ENCODE measurements at regions not wholly inside any gene's neighbourhood (a gene's known extent, or its start where the extent isn't known, plus 50 kb on each side); places are given as distances from the start of the nearest gene placed in this dataset.

DNA sequence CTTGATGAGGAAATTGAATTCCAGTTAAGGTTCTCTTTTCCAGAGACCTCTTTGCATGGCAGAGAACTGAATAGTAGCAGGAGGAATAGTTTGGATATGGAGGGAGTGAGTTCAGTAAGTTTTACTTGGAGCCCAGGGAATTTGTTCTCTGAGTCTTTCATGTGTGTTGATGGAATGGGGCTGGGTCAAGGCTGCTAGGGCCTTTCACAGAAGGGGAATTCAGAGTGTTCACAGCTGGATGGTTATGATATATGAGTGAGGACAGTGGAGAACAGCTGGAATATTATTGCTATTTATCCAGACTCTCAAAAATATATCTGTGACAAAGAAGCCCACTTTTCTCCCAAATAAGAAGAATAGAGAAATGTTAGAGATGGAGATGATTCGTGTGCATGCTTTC lies 372.8 kb downstream of the PLK2 start:
- TF ChIP-seq, protein P1, sequence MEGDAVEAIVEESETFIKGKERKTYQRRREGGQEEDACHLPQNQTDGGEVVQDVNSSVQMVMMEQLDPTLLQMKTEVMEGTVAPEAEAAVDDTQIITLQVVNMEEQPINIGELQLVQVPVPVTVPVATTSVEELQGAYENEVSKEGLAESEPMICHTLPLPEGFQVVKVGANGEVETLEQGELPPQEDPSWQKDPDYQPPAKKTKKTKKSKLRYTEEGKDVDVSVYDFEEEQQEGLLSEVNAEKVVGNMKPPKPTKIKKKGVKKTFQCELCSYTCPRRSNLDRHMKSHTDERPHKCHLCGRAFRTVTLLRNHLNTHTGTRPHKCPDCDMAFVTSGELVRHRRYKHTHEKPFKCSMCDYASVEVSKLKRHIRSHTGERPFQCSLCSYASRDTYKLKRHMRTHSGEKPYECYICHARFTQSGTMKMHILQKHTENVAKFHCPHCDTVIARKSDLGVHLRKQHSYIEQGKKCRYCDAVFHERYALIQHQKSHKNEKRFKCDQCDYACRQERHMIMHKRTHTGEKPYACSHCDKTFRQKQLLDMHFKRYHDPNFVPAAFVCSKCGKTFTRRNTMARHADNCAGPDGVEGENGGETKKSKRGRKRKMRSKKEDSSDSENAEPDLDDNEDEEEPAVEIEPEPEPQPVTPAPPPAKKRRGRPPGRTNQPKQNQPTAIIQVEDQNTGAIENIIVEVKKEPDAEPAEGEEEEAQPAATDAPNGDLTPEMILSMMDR (conservative IDR thresholded peaks at IDR 0.05; ENCODE audit: low read depth, low read length) = no peak
- TF ChIP-seq EZH2 (IDR thresholded peaks at IDR 0.05; ENCODE audit: low read length, unreplicated experiment) = no peak

Data from PC-3 (cell line).